Small intestine (tissue), 7 donors: ENCODE measurements at regions not wholly inside any gene's neighbourhood (a gene's known extent, or its start where the extent isn't known, plus 50 kb on each side); places are given as distances from the start of the nearest gene placed in this dataset.
"Not testable (repeated sequence)": the region's sequence is repeated elsewhere in the genome, so short reads cannot be mapped to it uniquely, and the experiment has no call there.

Experiments used
- DNase-seq, 2 donors: peaks; one replicate each; pipeline versions ENCODE4 v3.0.0 to v3.0.0-alpha.2; 2013
- FAIRE-seq: peaks from 2 replicates; lab custom pipeline; 2012; peaks lifted over from hg19 to GRCh38; lab: Jason Lieb, UNC
- H3K27ac ChIP-seq, 3 donors: one replicate each; pipeline ENCODE4 v1.5.1; 2013; ENCODE audit warnings: low read length in 2 of 3, mild to moderate bottlenecking in 2 of 3, control low read depth in 1 of 3, inconsistent platforms in 1 of 3, low read depth in 1 of 3, moderate library complexity in 1 of 3
- H3K27me3 ChIP-seq, 3 donors: one replicate each; pipeline ENCODE4 v1.6.1; 2013; ENCODE audit warnings: low read length in 3 of 3, inconsistent platforms in 1 of 3; ENCODE audit not compliant: control insufficient read depth in 3 of 3, insufficient read depth in 3 of 3
- H3K36me3 ChIP-seq, 3 donors: one replicate each; pipeline ENCODE4 v1.6.1; 2013; ENCODE audit warnings: low read length in 3 of 3, inconsistent platforms in 1 of 3, low read depth in 1 of 3, mild to moderate bottlenecking in 1 of 3, moderate library complexity in 1 of 3; ENCODE audit not compliant: control insufficient read depth in 3 of 3, insufficient read depth in 2 of 3
- H3K4me1 ChIP-seq, 3 donors: one replicate each; pipeline ENCODE4 v1.6.1; 2013; ENCODE audit warnings: low read length in 2 of 3, inconsistent platforms in 1 of 3, low read depth in 1 of 3, mild to moderate bottlenecking in 1 of 3, moderate library complexity in 1 of 3; ENCODE audit not compliant: control insufficient read depth in 3 of 3, insufficient read depth in 2 of 3
- H3K4me3 ChIP-seq, 3 donors: one replicate each; pipeline ENCODE4 v1.5.1; 2013; ENCODE audit warnings: low read length in 3 of 3, control low read depth in 1 of 3, inconsistent platforms in 1 of 3, low read depth in 1 of 3, mild to moderate bottlenecking in 1 of 3, moderate library complexity in 1 of 3
- H3K9me3 ChIP-seq, 2 donors: one replicate each; pipeline ENCODE4 v1.6.1; 2013; ENCODE audit warnings: low read depth in 1 of 2, low read length in 1 of 2; ENCODE audit not compliant: control insufficient read depth in 2 of 2, insufficient read depth in 1 of 2
- WGBS, 3 donors: extraction: QIAGEN DNeasy Blood & Tissue Kit; methylation state at CpG; one replicate each; pipeline ENCODE4 v1.1.7; 2013; 5-methylcytosine and 5-hydroxymethylcytosine counted together
- donor health status: healthy with polysubstance abuse.
- donor health status: control.
- donor health status: control.
- donor health status: Bipolar disorder and iron deficiency.
- donor health status: healthy.

DNA sequence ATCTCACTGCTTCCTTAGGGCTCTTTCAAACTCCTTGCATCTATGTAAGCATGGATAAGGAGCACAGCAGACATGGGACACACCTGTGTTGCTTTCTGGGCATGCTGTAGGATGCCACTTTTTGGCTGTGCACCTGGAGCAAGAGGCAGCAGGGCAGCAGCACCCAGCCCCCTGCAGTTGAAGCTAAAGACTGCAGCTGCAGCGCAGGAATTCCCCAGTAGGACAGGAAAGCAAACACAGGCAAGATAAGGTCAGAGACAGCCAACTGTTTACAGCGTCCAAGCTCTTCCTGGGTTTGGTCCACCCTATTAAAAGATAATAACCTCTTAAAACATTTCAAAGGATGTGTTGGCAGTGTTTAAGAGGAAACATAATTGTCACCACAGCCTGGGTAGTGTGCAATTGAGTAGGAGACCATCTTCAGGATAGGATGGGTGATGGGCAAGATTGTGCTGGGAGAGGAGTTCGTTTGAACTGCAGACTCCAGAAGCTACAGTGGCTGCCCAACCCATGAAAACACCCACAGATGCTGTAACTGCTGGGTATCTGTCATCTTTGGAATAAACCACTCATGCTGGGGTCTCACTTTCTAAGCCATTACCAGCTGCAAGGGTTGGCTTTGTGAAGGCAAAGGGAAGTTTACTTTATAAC is 242.3 kb upstream of the PLGLB1 start:
- not testable (repeated sequence) for FAIRE-seq, H3K27ac ChIP-seq, H3K4me3 ChIP-seq, H3K9me3 ChIP-seq, H3K36me3 ChIP-seq, H3K4me1 ChIP-seq, DNase-seq, H3K27me3 ChIP-seq
- 0% methylated on average over 1 of the region's 3 CpGs; no CpG with 5 or more reads in 2 of the 3 donors for WGBS, 3 donors

DNA sequence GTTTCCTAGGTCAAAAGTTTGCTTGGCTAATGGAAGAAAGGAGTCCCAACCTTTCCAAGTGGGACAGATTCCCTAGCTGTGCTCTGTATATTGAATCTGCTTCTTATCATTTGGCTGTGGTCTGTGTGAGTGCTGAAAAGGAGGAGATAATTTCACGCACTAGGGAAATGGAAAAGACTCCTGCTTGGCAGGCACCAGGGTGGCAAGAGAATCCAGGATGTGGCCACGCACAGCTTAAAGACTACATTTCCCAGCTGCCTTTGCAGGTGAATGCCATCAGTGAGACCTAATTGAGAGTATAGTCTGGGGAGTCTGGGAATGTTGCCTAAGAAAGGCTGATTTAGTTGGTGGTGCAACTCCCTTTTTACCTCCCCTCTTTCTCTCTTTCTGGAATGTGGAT is 253.5 kb upstream of the PLGLB1 start:
- not testable (repeated sequence) for H3K36me3 ChIP-seq, H3K27ac ChIP-seq, H3K27me3 ChIP-seq, H3K9me3 ChIP-seq, H3K4me1 ChIP-seq, FAIRE-seq, H3K4me3 ChIP-seq, DNase-seq
- WGBS, 3 donors = 79 to 89% (median 82%) methylated on average over 1 to 2 of the region's 2 CpGs

DNA sequence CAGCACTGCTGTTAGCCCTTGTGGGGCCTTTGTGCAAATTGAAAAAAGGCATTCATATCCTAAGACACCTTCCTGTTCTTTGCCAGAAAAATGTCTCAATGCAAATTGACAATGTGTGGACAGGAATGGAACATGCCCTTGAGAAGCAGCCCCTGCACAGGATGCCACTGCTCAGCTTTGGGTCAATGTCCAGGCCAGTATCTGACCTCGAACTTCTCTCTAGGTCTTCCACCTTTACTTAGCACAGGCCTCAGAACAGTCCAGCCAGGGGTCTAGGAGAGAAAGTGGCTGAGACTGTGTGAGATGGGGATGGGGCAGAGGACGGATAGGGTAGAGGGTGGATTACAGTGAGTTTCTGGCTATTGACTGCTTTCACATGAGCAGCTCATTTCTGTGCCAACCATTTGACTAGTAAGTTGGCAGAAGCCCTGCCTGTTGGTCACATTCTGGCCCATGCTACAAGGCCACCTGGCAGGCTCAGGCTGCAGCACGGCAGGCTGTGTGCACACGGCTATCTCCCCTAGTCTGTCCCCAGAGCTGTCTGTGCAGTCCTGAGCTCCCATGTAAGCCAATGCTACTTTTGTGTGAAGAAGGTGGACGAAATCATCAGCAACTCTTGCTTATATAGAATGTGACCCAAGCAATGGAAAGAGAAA is 254.5 kb upstream of the PLGLB1 start:
- not testable (repeated sequence) for H3K36me3 ChIP-seq, H3K4me3 ChIP-seq, DNase-seq, H3K27me3 ChIP-seq, H3K4me1 ChIP-seq, FAIRE-seq, H3K9me3 ChIP-seq, H3K27ac ChIP-seq
- 82 to 83% (median 83%) methylated on average over 4 to 5 of the region's 5 CpGs for WGBS, 3 donors

DNA sequence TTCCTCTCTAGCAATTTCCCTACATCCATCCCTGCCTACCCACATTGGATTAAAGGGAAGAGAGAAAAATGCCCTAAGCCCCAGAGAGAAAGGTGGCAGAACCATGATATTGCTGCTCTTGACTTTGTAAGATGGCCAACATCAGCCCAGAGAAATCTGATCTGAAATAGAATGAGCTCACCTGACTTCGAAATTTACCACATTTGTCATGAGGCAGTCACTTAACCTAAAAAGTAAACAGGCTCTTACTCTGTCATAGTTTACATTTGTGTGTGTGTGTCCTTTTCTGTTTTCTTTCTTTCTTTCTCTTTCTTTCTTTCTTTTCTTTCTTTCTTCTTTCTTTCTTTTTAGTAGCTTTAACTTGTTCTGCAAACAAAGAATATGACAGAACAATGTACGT is 255.0 kb upstream of the PLGLB1 start:
- not testable (repeated sequence) for H3K27me3 ChIP-seq, H3K4me3 ChIP-seq, DNase-seq, FAIRE-seq, H3K27ac ChIP-seq, H3K36me3 ChIP-seq, H3K4me1 ChIP-seq, H3K9me3 ChIP-seq
- WGBS, 3 donors = 60 to 82% (median 63%) methylated on average over 1 of the region's 2 CpGs

DNA sequence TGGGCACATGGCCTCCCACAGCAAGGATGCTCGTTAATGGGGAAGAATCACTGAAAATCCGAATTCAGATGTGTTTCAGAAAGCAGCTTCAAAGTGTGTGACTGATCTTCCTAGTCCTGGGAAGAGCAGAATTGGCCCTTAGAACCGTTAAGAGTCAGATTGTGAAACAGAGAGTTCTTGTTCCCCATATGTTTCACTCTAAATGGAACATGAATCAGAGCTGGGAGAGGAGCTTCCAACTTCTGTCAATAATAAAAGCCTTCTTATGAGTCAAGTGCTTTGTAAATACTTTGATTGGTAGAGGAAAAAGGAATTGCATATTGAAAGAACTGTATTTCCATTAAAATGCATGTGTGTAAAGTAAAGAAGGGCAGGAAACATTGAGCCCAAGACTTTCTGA is 256.1 kb upstream of the PLGLB1 start:
- not testable (repeated sequence) for H3K27me3 ChIP-seq, FAIRE-seq, DNase-seq, H3K27ac ChIP-seq, H3K4me3 ChIP-seq, H3K36me3 ChIP-seq, H3K4me1 ChIP-seq, H3K9me3 ChIP-seq
- WGBS, 3 donors = no CpG with 5 or more reads among the region's 3 CpGs

DNA sequence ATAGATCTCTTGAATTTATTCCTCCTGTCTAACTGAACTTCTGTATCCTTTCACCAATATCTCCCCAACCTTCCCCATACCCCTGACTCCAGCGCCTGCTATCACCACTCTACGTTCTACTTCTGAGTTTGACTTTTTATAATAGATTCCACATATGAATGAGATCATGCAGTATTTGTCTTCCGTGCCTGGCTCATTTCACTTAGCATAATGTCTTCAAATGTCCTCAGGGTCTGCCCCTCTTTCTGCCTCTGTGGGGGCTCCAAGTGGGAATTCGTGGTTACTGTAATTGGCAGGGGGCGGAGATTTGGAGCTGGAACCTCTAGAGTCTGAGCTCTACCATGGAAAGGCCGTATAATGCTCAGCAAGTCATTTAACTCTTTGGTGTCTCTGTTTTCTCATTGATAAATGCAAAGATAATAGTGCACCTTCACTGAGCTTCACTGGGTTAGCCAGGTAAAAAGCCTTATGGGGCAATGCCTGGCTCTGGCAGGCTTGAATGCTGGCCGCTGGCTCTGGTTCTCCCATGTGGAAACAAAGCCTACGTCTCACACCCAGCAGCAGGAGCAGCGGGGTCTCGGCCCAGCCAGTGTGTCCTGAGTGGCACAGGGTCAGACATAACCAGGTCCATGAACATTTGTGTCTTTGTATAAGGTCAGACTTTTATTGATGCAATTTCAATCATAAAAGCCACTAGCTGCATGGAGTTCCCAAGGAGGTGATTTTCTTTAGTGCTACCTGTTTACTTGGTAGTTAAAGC is 259.1 kb upstream of the PLGLB1 start:
- H3K4me1 ChIP-seq, FAIRE-seq, H3K4me3 ChIP-seq, DNase-seq, H3K9me3 ChIP-seq, H3K36me3 ChIP-seq, H3K27me3 ChIP-seq, H3K27ac ChIP-seq: not testable (repeated sequence)
- WGBS, 3 donors = 83 to 91% (median 87%) methylated on average over 4 of the region's 10 CpGs

DNA sequence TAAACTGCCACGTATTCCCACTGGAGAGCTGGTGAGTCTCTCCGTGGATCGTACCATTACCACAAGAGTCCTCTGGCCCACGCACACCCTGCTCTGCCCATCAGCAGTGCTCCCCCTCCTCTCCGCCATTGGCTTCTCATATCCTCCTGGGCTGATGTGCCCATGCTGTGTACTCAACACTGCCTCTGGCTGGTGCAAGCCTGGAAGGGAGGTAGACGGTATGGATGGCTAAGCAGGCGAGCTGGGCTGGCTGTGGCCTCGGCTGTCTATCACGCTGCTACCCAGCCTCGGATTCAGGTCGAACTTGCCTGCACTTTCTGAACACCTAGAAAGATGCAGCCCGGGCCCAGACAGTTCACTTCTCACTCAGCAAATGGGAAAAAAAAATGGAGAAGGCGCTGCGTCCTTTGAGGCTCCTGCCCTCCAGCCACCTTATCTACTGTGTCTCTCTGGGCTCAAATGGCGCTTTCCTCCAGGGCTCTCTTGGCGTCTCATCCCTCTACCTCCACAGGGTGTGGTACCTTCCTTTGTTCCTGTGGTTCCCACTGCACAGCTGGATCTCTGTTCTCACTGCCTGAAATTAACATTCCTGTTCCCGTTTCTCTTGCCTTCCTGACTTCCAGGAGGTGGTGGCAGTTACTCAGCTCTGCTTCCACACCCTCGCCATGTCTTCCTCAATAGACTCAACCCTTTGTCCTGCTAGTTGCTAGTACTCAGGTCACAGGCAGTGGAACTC is 262.3 kb upstream of the PLGLB1 start:
- not testable (repeated sequence) for H3K9me3 ChIP-seq, H3K27ac ChIP-seq, H3K4me3 ChIP-seq, H3K27me3 ChIP-seq, FAIRE-seq, H3K4me1 ChIP-seq, H3K36me3 ChIP-seq, DNase-seq
- WGBS, 3 donors = 82 to 86% (median 84%) methylated on average over 13 to 17 of the region's 18 CpGs

DNA sequence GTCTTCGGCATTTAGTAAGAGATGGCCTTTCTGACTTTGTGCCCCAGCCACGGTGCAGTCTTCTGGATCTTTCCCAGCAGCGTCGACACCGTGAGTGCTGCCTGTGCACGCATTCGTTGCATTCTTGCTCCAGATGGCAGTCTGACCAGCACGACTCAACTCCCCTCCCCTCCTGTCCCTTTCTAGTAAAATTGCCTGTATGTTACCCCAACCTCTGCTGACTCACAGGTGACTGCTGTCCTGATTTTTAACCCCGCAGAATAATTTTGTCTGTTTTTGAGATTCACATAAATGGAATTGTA is 262.8 kb upstream of the PLGLB1 start:
- FAIRE-seq = not testable (repeated sequence)

More for the DNA sequence above, 262.8 kb upstream of the PLGLB1 start:
- not testable (repeated sequence) for H3K9me3 ChIP-seq, H3K27ac ChIP-seq, H3K4me3 ChIP-seq, H3K36me3 ChIP-seq, H3K4me1 ChIP-seq, DNase-seq, H3K27me3 ChIP-seq
- WGBS, 3 donors = 68 to 86% (median 79%) methylated on average over 1 to 2 of the region's 9 CpGs
